GM18907 (cell line): ENCODE measurements at regions not wholly inside any gene's neighbourhood (a gene's known extent, or its start where the extent isn't known, plus 50 kb on each side); places are given as distances from the start of the nearest gene placed in this dataset.
"Not testable (repeated sequence)": the region's sequence is repeated elsewhere in the genome, so short reads cannot be mapped to it uniquely, and the experiment has no call there.

Experiments used
- ATAC-seq: cut with Tn5 transposase; IDR thresholded peaks from one replicate; pipeline ENCODE4 v1.9.1; 2021; ENCODE audit warnings: mild to moderate bottlenecking, moderate library complexity; ENCODE audit not compliant: unreplicated experiment

GRCh38 chr15:35286721-35287120 lies 201.6 kb upstream of the NANOGP8 start:
- ATAC-seq, result no peak

- no peak for ATAC-seq
Measured at GRCh38 chr15:35282965-35283496, 197.9 kb upstream of the NANOGP8 start.

GRCh38 chr15:35281515-35281914 lies 196.4 kb upstream of the NANOGP8 start:
- ATAC-seq, result no peak

DNA sequence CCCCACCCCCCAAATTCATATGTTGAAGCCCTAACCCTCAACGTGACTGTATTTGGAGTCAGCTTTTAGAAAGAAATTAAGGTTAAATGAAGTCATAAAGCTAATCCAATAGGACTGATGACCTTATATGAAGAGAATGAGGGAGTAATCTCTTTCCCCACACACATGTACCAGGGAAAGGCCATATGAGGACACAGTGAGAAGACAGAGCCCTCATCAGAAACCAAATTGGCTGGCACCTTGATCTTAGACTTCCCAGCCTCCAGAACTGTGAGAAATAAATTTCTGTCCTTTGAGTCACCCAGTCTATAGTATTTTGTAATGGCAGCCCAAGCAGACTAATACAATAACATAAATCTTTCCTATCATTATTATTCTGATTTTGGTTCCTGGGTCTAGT lies 194.7 kb upstream of the NANOGP8 start:
- no peak for ATAC-seq

DNA sequence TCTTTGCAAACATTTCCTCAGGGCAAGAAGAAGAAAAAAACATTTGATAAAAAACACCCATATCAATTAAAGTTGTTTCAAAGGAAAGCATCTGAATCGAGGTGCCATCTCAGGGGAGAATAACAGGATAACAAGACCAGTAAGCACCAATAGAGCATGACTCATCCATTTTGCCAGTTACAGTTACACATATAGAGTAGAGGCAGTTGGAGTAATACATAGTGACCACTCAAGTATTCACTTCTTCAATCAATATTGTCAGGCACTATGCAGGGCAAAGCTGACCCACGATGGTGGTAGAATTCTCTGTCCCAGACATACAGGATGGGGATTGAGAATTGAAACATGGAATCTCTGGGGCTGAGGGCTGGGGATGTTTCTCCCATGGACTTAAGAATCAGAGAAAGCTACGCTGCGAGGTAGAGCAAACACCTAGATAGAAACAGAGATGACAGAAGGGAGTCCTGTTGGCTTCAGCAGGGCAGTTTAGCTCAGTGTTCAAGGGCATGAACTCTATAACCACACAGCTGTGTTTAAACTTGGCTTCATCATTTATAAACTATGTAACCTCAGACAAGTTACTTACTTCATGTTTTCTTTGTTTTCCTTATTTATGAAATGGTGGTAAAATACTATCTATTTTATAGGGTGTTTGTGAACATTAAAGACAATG lies 186.4 kb upstream of the NANOGP8 start:
- ATAC-seq, result no peak

DNA sequence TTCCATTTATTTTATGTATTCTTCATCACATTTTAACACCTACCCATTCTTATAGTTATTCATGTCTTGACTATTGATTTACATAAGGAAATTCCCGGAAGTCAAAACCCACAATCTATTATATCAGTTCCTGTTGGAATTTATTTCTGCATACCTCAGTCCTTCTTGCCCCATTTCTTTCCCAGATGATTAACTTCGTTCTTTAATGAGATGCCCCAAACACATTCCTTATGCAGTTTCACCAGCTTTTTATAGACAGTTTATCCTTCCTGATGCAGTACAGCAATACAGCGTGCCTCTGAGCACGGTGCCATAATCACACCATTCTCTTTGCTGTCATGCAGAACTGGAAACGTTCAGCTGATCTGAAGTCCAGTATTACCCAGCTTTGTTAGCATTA lies 175.8 kb upstream of the NANOGP8 start:
- ATAC-seq, result no peak

GRCh38 chr15:35260274-35260673 lies 175.2 kb upstream of the NANOGP8 start:
- ATAC-seq, result not testable (repeated sequence)

- ATAC-seq, result no peak
Measured at GRCh38 chr15:35256551-35256950, 171.5 kb upstream of the NANOGP8 start.

DNA sequence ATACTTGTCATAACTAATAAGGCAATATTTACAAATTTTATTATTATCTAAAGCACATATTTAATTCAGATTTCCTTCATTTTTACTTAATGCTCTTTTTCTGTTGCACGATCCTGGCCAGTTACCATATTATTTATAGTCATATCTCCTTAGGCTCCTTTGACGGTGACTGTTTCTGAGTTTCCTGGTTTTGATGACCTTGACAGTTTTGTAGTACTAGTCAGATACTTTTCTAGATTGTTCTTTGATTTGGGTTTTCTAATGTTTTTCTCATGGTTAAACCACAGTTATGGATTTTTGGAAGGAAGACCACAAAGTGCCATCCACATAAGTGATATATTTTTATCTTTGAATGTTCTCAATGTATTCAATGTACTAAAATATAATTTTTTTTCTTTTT lies 171.0 kb upstream of the NANOGP8 start:
- ATAC-seq, result no peak

DNA sequence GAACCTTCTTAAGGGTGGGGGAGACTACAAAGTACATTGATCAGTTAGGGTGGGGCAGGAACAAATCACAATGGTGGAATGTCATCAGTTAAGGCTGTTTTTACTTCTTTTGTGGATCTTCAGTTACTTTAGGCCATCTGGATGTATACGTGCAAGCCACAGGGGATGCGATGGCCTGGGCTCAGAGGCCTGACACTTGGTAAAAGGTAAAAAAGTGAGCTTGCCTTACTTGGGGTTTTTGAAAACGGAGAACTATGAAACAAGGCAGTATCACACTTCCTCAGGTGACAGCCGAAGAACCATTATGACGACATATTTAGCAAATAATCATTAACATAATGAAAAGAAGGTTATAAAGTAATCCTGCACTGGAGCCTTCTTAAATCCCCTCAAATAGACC lies 169.8 kb upstream of the NANOGP8 start:
- ATAC-seq, result not testable (repeated sequence)

DNA sequence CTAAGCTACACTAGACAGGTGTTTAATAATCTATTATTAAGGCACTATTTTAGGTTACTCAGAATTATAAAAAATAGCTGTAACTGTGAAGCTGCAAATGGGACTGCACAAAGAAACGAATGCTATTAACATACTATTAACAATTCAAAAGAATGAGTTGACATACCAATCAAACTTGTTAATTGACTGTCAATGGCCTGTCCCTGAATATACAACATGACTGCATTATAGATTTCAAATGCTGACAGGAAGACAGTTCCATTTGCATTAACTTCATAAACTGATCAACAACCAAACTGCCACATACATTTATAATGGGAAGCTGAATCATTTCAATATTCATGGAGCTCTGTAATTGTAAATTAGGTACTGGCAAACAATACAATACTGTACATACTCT lies 169.0 kb upstream of the NANOGP8 start:
- ATAC-seq, result no peak

DNA sequence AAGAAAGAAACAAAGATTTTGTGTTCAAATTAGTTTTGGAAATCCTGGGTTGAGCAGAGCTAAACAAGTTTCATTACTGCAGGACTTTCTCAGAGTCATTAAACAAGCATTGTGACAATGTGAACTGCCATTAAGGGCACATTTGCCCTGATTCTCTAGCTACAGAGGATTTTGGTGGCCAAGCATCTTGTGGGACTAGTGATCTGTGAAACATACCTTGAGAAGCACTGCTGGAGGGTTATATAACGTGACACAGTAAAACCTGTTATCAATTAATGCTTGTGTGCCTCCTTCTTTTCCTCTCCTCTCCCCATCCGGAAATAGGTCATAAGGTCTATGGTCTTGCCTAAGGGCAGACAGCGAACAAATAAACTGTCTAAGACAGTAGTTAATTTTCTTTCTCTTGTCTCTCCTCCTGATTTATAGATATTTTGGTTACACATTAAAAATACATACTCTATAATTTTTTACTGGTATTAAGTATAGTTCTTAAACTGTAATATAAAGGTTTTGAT lies 167.3 kb upstream of the NANOGP8 start:
- ATAC-seq, result no peak

DNA sequence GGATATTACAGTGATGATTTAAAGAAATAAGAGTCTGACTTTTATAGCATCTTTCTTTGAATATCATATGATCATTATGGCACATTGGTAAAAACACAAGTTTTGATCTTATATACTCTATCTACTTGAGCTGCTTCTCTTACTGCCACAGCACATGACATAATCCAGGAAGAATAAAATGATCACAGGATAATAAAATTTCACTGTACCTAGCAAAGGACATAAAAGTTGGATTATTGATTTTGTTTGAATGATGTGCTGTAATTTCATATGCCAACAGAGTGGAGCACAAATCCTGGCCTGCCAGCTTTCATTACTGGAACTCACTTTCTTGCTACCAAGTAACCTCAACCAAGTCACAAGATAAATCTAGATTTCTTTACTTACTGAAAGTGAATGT lies 162.1 kb upstream of the NANOGP8 start:
- no peak for ATAC-seq

GRCh38 chr15:35246451-35246850 lies 161.4 kb upstream of the NANOGP8 start:
- no peak for ATAC-seq

GRCh38 chr15:35245681-35246080 lies 160.6 kb upstream of the NANOGP8 start:
- not testable (repeated sequence) for ATAC-seq

GRCh38 chr15:35244227-35244626 lies 159.1 kb upstream of the NANOGP8 start:
- no peak for ATAC-seq

DNA sequence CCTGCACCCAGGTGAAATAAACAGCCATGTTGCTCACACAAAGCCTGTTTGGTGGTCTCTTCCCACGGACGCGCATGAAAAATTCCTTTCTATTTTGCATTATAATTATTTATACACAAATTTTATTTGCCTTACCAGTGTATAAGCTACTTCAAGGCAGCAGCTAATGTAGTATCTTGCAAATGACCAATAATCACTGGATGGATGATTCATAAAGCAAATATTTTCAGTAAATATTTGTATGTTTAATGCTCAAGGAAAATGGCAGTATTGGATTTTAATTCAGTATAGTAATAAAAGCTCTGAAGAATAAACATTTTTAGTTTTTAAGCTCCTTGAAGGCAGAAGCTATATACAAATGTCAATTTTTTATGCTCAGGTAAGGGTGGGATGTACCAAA lies 158.7 kb upstream of the NANOGP8 start:
- ATAC-seq, result no peak

DNA sequence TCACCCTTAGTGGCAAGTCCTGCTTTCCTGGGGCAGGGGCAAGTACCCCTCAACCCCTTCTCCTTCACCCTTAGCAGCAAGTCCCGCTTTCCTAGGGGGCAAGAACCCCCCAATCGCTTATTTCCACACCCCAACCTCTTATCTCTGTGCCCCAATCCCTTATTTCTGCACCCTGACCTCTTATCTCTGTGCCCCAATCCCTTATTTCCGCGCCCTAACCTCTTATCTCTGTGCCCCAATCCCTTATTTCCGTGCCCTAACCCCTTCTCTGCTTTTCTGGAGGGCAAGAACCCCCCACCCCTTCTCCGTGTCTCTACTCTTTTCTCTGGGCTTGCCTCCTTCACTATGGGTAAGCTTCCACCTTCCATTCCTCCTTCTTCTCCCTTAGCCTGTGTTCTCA lies 154.6 kb upstream of the NANOGP8 start:
- ATAC-seq, result not testable (repeated sequence)

- not testable (repeated sequence) for ATAC-seq
Measured at GRCh38 chr15:35238448-35238847, 153.4 kb upstream of the NANOGP8 start.

GRCh38 chr15:35229085-35229484 lies 144.0 kb upstream of the NANOGP8 start:
- no peak for ATAC-seq

DNA sequence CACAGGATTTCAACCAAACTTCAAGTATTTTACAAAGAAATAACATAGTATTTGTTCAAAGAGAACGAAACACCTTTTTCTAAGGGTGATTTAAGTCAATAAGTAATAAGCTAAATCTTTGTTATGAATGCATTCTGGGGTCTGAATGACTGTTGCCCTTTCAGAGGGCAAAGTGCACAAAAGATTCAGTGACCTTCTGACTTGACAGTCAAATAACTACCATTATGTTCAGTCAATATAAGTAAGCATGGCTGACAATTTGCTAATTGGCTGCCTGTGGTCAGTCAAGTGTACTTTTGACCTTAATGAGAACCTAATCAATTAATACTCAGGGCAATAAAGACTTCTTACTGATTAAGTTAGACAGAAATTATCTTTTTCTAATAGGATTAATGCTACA lies 133.1 kb upstream of the NANOGP8 start:
- ATAC-seq, result no peak

DNA sequence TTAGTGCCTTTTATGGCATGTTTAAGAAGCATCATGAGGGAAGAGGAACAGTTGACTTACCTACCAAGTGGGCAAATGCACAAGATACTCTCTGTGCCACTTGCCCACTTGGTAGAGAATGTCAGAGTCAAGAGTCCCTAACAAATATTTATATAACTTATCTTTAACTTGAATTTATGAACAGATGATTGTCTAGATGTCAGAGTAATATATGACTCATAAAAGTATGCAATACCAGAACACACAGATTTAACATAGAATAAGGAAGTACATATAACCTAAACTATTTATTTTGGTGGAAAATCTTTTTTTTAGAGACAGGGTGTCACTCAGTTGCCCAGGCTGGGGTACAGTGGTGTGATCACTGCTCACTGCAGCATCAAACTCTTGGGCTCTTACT lies 130.0 kb upstream of the NANOGP8 start:
- ATAC-seq, result no peak
